ENCODE measurements at regions not wholly inside any gene's neighbourhood (a gene's known extent, or its start where the extent isn't known, plus 50 kb on each side); places are given as distances from the start of the nearest gene placed in this dataset.

DNA sequence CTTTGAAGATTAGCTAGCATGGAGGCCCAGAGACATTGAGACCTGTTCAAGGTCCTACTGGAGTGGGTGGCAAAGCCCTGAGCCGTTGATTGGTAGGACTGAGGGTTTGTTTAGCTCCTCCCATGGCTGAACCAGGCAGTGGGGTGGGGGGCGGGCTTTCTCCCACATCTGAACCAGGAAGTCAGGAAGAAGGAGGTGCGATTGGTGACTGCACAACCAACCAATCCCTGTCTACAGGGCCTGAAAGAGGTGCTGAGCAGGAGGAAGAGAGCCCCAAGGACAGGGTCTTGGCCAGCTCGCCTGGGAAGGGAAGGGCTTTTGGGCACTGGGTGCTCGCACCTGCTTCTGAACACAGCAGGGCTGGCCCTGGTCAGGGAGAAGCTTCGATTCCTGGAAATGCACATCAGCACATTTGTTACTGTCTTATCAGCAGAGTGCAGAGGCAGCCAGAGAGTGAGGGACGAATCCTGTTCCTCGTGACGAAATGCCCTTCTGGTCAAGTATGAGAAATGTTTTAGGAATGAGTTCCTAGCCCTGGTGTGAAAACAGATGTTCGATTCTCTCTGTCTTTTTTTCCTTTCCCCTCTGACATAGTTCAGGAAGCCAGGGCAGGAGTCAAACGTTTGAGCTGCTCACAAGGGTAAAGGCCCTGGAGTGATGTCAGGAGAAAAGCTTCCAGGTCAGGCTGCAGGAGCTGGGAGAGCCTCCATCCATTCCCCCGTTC lies 294.8 kb upstream of the KLF4 start:
- H3K79me2 ChIP-seq (replicated peaks; ENCODE audit: insufficient read depth) = no peaks in the 10 kb centered on the region
- no peak overlapping the region for H3K27ac ChIP-seq (ENCODE audit: low read depth)
- peak overlapping the region; percentile 63; the same call in 1 of the 2 replicates for H2AFZ ChIP-seq
- H3K27me3 ChIP-seq (ENCODE audit: insufficient read depth) = no peaks in the 10 kb centered on the region
- DNase-seq (ENCODE audit: low spot score) (no peak), ATAC-seq (no peak; the same call in 2 of the 3 replicates)
- Mint-ChIP-seq H3K36me3 (ENCODE audit: low read depth) (no peaks in the 10 kb centered on the region), H3K9me3 (no peaks in the 10 kb centered on the region), H3K27ac (no peak overlapping the region), H3K27me3 (ENCODE audit: insufficient read depth, low read depth, poor library complexity) (peaks cover 4% of the 10 kb centered on the region), H3K4me1 (peaks cover 3% of the 10 kb centered on the region; the same call in 2 of the 3 replicates), H3K4me3 (no peak overlapping the region)
- H3F3A ChIP-seq (replicated peaks; ENCODE audit: low read depth) = no peaks in the 10 kb centered on the region
- H3K4me2 ChIP-seq = no peak overlapping the region
- TF ChIP-seq, protein P1, sequence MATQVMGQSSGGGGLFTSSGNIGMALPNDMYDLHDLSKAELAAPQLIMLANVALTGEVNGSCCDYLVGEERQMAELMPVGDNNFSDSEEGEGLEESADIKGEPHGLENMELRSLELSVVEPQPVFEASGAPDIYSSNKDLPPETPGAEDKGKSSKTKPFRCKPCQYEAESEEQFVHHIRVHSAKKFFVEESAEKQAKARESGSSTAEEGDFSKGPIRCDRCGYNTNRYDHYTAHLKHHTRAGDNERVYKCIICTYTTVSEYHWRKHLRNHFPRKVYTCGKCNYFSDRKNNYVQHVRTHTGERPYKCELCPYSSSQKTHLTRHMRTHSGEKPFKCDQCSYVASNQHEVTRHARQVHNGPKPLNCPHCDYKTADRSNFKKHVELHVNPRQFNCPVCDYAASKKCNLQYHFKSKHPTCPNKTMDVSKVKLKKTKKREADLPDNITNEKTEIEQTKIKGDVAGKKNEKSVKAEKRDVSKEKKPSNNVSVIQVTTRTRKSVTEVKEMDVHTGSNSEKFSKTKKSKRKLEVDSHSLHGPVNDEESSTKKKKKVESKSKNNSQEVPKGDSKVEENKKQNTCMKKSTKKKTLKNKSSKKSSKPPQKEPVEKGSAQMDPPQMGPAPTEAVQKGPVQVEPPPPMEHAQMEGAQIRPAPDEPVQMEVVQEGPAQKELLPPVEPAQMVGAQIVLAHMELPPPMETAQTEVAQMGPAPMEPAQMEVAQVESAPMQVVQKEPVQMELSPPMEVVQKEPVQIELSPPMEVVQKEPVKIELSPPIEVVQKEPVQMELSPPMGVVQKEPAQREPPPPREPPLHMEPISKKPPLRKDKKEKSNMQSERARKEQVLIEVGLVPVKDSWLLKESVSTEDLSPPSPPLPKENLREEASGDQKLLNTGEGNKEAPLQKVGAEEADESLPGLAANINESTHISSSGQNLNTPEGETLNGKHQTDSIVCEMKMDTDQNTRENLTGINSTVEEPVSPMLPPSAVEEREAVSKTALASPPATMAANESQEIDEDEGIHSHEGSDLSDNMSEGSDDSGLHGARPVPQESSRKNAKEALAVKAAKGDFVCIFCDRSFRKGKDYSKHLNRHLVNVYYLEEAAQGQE (IDR thresholded peaks at IDR 0.05; ENCODE audit: unreplicated experiment) = no peak
- TF ChIP-seq, protein P2, sequence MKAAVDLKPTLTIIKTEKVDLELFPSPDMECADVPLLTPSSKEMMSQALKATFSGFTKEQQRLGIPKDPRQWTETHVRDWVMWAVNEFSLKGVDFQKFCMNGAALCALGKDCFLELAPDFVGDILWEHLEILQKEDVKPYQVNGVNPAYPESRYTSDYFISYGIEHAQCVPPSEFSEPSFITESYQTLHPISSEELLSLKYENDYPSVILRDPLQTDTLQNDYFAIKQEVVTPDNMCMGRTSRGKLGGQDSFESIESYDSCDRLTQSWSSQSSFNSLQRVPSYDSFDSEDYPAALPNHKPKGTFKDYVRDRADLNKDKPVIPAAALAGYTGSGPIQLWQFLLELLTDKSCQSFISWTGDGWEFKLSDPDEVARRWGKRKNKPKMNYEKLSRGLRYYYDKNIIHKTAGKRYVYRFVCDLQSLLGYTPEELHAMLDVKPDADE (IDR thresholded peaks at IDR 0.05) = no peak
- TF ChIP-seq JUNB (IDR thresholded peaks at IDR 0.05; ENCODE audit: unreplicated experiment) = no peak
- H4K20me1 ChIP-seq (replicated peaks; ENCODE audit: insufficient read depth) = no peaks in the 10 kb centered on the region
- H3K4me1 ChIP-seq (ENCODE audit: insufficient read depth) = peaks cover 9% of the 10 kb centered on the region; the same call in 1 of the 2 replicates
- H3K36me3 ChIP-seq (ENCODE audit: insufficient read depth) = no peaks in the 10 kb centered on the region
- H3K9me2 ChIP-seq (ENCODE audit: insufficient read depth) = no peaks in the 10 kb centered on the region
- H3K4me3 ChIP-seq = no peak overlapping the region

DNA sequence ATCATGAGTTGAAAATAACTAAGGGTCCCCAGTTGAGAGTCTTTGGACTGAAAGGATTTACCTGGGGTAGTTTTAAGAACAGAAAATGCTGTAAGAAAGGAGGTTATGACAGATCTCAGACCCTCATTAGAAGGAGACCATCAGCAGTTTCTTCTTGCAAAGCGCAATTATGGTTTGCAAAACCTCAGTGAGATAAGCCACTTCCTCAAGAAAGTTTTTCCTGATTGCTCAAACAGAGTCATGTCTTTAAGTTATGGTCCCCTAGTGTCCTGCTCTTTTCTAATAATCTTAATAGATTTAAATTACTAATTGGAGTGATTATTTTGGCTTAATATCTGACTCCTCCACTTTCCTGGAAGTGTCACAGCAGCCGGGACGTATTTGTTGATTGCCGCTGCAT lies 293.2 kb upstream of the KLF4 start:
- Histone ChIP-seq H3F3A (replicated peaks; ENCODE audit: low read depth) (no peaks in the 10 kb centered on the region), H2AFZ (peak overlapping the region; percentile 48; the same call in 1 of the 2 replicates), H3K79me2 (replicated peaks; ENCODE audit: insufficient read depth) (no peaks in the 10 kb centered on the region), H3K4me3 (no peak overlapping the region), H3K36me3 (ENCODE audit: insufficient read depth) (no peaks in the 10 kb centered on the region), H3K27ac (ENCODE audit: low read depth) (no peak overlapping the region), H3K9me2 (ENCODE audit: insufficient read depth) (no peaks in the 10 kb centered on the region), H4K20me1 (replicated peaks; ENCODE audit: insufficient read depth) (no peaks in the 10 kb centered on the region), H3K27me3 (ENCODE audit: insufficient read depth) (no peaks in the 10 kb centered on the region), H3K4me1 (ENCODE audit: insufficient read depth) (peaks cover 9% of the 10 kb centered on the region; the same call in 1 of the 2 replicates), H3K4me2 (no peak overlapping the region)
- Mint-ChIP-seq H3K4me3 (no peak overlapping the region), H3K27ac (no peak overlapping the region), H3K9me3 (no peaks in the 10 kb centered on the region; the same call in 2 of the 3 replicates), H3K4me1 (peaks cover 3% of the 10 kb centered on the region; the same call in 2 of the 3 replicates), H3K27me3 (ENCODE audit: insufficient read depth, low read depth, poor library complexity) (peaks cover 4% of the 10 kb centered on the region), H3K36me3 (ENCODE audit: low read depth) (no peaks in the 10 kb centered on the region)
- ATAC-seq = no peak
- DNase-seq (ENCODE audit: low spot score) = no peak
- TF ChIP-seq EZH2 (IDR thresholded peaks at IDR 0.05; ENCODE audit: low read depth, unreplicated experiment) (no peak), ZNF114 (CRISPR knock-in tag; IDR thresholded peaks at IDR 0.05) (no peak), POLR2AphosphoS5 (IDR thresholded peaks at IDR 0.05; ENCODE audit: low read depth) (no peak), CREB1 (CRISPR knock-in tag; IDR thresholded peaks at IDR 0.05; ENCODE audit: low read depth) (no peak), STAT1 (IDR thresholded peaks at IDR 0.05; ENCODE audit: unreplicated experiment) (no peak)
- TF ChIP-seq, protein P3, sequence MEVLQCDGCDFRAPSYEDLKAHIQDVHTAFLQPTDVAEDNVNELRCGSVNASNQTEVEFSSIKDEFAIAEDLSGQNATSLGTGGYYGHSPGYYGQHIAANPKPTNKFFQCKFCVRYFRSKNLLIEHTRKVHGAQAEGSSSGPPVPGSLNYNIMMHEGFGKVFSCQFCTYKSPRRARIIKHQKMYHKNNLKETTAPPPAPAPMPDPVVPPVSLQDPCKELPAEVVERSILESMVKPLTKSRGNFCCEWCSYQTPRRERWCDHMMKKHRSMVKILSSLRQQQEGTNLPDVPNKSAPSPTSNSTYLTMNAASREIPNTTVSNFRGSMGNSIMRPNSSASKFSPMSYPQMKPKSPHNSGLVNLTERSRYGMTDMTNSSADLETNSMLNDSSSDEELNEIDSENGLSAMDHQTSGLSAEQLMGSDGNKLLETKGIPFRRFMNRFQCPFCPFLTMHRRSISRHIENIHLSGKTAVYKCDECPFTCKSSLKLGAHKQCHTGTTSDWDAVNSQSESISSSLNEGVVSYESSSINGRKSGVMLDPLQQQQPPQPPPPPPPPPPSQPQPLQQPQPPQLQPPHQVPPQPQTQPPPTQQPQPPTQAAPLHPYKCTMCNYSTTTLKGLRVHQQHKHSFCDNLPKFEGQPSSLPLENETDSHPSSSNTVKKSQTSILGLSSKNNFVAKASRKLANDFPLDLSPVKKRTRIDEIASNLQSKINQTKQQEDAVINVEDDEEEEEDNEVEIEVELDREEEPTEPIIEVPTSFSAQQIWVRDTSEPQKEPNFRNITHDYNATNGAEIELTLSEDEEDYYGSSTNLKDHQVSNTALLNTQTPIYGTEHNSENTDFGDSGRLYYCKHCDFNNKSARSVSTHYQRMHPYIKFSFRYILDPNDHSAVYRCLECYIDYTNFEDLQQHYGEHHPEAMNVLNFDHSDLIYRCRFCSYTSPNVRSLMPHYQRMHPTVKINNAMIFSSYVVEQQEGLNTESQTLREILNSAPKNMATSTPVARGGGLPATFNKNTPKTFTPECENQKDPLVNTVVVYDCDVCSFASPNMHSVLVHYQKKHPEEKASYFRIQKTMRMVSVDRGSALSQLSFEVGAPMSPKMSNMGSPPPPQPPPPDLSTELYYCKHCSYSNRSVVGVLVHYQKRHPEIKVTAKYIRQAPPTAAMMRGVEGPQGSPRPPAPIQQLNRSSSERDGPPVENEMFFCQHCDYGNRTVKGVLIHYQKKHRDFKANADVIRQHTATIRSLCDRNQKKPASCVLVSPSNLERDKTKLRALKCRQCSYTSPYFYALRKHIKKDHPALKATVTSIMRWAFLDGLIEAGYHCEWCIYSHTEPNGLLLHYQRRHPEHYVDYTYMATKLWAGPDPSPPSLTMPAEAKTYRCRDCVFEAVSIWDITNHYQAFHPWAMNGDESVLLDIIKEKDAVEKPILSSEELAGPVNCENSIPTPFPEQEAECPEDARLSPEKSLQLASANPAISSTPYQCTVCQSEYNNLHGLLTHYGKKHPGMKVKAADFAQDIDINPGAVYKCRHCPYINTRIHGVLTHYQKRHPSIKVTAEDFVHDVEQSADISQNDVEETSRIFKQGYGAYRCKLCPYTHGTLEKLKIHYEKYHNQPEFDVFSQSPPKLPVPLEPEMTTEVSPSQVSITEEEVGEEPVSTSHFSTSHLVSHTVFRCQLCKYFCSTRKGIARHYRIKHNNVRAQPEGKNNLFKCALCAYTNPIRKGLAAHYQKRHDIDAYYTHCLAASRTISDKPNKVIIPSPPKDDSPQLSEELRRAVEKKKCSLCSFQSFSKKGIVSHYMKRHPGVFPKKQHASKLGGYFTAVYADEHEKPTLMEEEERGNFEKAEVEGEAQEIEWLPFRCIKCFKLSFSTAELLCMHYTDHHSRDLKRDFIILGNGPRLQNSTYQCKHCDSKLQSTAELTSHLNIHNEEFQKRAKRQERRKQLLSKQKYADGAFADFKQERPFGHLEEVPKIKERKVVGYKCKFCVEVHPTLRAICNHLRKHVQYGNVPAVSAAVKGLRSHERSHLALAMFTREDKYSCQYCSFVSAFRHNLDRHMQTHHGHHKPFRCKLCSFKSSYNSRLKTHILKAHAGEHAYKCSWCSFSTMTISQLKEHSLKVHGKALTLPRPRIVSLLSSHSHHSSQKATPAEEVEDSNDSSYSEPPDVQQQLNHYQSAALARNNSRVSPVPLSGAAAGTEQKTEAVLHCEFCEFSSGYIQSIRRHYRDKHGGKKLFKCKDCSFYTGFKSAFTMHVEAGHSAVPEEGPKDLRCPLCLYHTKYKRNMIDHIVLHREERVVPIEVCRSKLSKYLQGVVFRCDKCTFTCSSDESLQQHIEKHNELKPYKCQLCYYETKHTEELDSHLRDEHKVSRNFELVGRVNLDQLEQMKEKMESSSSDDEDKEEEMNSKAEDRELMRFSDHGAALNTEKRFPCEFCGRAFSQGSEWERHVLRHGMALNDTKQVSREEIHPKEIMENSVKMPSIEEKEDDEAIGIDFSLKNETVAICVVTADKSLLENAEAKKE (CRISPR knock-in tag; IDR thresholded peaks at IDR 0.05) = no peak
- TF ChIP-seq, protein P2 (IDR thresholded peaks at IDR 0.05) = no peak

Data from GM23338 (cell line).